ENCODE measurements at regions not wholly inside any gene's neighbourhood (a gene's known extent, or its start where the extent isn't known, plus 50 kb on each side); places are given as distances from the start of the nearest gene placed in this dataset.

GRCh38 chr21:14875704-14876523 is 188.9 kb downstream of the NRIP1 start:
- ATAC-seq (ENCODE audit: insufficient read depth, low read depth) = no peak
- Histone ChIP-seq H3K27ac (ENCODE audit: low read length) (no peak overlapping the region), H3K36me3 (ENCODE audit: insufficient read depth, low read length) (no peaks in the 10 kb centered on the region), H2AFZ (ENCODE audit: low read depth, low read length) (no peak overlapping the region), H3K4me1 (ENCODE audit: insufficient read depth, low read length) (peaks cover 3% of the 10 kb centered on the region; the same call in 1 of the 2 replicates), H3K4me3 (ENCODE audit: low read depth in 1 of 2, low read length in 2 of 2) (no peak overlapping the region), H3K79me2 (ENCODE audit: insufficient read depth, low read length) (no peaks in the 10 kb centered on the region), H4K20me1 (ENCODE audit: insufficient read depth, low read length) (no peaks in the 10 kb centered on the region), H3K9ac (ENCODE audit: low read depth, low read length) (no peak overlapping the region), H3K9me3 (ENCODE audit: insufficient read depth, low read length, severe bottlenecking) (no peaks in the 10 kb centered on the region), H3K4me2 (ENCODE audit: insufficient read depth, low read length) (no peak overlapping the region), H3K27me3 (ENCODE audit: insufficient read depth, low read length, poor library complexity) (no peaks in the 10 kb centered on the region)
- TF ChIP-seq CTCF (IDR thresholded peaks at IDR 0.05; ENCODE audit: borderline replicate concordance, extremely low read depth, low read length, poor library complexity, severe bottlenecking) (no peak), EZH2 (IDR thresholded peaks at IDR 0.05; ENCODE audit: borderline replicate concordance, low read depth, low read length, severe bottlenecking) (no peak)
- DNase-seq = no peak

GRCh38 chr21:14875186-14875585 is 189.6 kb downstream of the NRIP1 start:
- Histone ChIP-seq H3K4me3 (ENCODE audit: low read depth in 1 of 2, low read length in 2 of 2) (no peak overlapping the region), H3K27me3 (ENCODE audit: insufficient read depth, low read length, poor library complexity) (no peaks in the 10 kb centered on the region), H2AFZ (ENCODE audit: low read depth, low read length) (no peak overlapping the region), H3K27ac (ENCODE audit: low read length) (no peak overlapping the region), H3K79me2 (ENCODE audit: insufficient read depth, low read length) (no peaks in the 10 kb centered on the region), H3K4me1 (ENCODE audit: insufficient read depth, low read length) (peaks cover 7% of the 10 kb centered on the region; the same call in 1 of the 2 replicates), H3K4me2 (ENCODE audit: insufficient read depth, low read length) (no peak overlapping the region), H3K9me3 (ENCODE audit: insufficient read depth, low read length, severe bottlenecking) (no peaks in the 10 kb centered on the region), H4K20me1 (ENCODE audit: insufficient read depth, low read length) (no peaks in the 10 kb centered on the region), H3K9ac (ENCODE audit: low read depth, low read length) (no peak overlapping the region), H3K36me3 (ENCODE audit: insufficient read depth, low read length) (no peaks in the 10 kb centered on the region)
- DNase-seq (no peak), ATAC-seq (ENCODE audit: insufficient read depth, low read depth) (no peak)
- TF ChIP-seq EZH2 (IDR thresholded peaks at IDR 0.05; ENCODE audit: borderline replicate concordance, low read depth, low read length, severe bottlenecking) (no peak), CTCF (IDR thresholded peaks at IDR 0.05; ENCODE audit: borderline replicate concordance, extremely low read depth, low read length, poor library complexity, severe bottlenecking) (no peak)

DNA sequence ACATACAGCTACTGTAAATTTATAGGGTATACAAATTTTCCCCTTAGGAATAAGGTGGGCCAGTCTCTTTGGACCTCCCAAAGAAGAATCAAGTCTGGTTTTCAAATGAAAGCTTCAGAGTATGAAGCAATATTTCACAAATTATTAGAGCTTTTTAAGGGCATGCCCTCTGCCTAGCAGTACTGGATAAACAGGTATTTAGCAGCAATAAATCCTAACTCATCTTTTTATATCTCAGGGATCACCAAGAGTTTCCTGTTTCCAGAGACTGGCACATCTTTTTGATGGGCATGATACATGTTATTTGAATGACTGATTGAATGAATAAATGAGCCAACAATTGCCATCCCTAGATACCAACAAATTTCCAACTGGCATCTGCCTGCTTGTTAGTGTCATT is 190.4 kb downstream of the NRIP1 start:
- Histone ChIP-seq H3K79me2 (ENCODE audit: insufficient read depth, low read length) (no peaks in the 10 kb centered on the region), H3K36me3 (ENCODE audit: insufficient read depth, low read length) (no peaks in the 10 kb centered on the region), H4K20me1 (ENCODE audit: insufficient read depth, low read length) (no peaks in the 10 kb centered on the region), H3K4me3 (ENCODE audit: low read depth in 1 of 2, low read length in 2 of 2) (no peak overlapping the region), H3K27me3 (ENCODE audit: insufficient read depth, low read length, poor library complexity) (no peaks in the 10 kb centered on the region), H2AFZ (ENCODE audit: low read depth, low read length) (no peak overlapping the region), H3K9ac (ENCODE audit: low read depth, low read length) (no peak overlapping the region), H3K27ac (ENCODE audit: low read length) (no peak overlapping the region), H3K4me1 (ENCODE audit: insufficient read depth, low read length) (peaks cover 7% of the 10 kb centered on the region; the same call in 1 of the 2 replicates), H3K4me2 (ENCODE audit: insufficient read depth, low read length) (no peak overlapping the region), H3K9me3 (ENCODE audit: insufficient read depth, low read length, severe bottlenecking) (no peaks in the 10 kb centered on the region)
- DNase-seq (no peak), ATAC-seq (ENCODE audit: insufficient read depth, low read depth) (no peak)
- TF ChIP-seq CTCF (IDR thresholded peaks at IDR 0.05; ENCODE audit: borderline replicate concordance, extremely low read depth, low read length, poor library complexity, severe bottlenecking) (no peak), EZH2 (IDR thresholded peaks at IDR 0.05; ENCODE audit: borderline replicate concordance, low read depth, low read length, severe bottlenecking) (no peak)
